Peyer's patch (tissue), 4 donors: ENCODE measurements at regions not wholly inside any gene's neighbourhood (a gene's known extent, or its start where the extent isn't known, plus 50 kb on each side); places are given as distances from the start of the nearest gene placed in this dataset.

Experiments
- POLR2A ChIP-seq, 2 donors: fragments of 450-650 bp; IDR thresholded peaks; one replicate each; pipeline ENCODE4 v1.5.1; 2017; ENCODE audit warnings: antibody characterized with exemption in 2 of 2, mild to moderate bottlenecking in 2 of 2, moderate library complexity in 2 of 2
- TF ChIP-seq, protein P1 (sequence below), 6 experiments: fragments of 450-650 bp in 4 of 6; fragments of 200-600 bp in 2 of 6; sonication (generic) in 1 of 6; IDR thresholded peaks; one replicate each; pipeline ENCODE4 v1.5.1; 2017 to 2019; ENCODE audit warnings: antibody characterized with exemption in 6 of 6, mild to moderate bottlenecking in 3 of 6, moderate library complexity in 1 of 6

- TF ChIP-seq, protein P1, sequence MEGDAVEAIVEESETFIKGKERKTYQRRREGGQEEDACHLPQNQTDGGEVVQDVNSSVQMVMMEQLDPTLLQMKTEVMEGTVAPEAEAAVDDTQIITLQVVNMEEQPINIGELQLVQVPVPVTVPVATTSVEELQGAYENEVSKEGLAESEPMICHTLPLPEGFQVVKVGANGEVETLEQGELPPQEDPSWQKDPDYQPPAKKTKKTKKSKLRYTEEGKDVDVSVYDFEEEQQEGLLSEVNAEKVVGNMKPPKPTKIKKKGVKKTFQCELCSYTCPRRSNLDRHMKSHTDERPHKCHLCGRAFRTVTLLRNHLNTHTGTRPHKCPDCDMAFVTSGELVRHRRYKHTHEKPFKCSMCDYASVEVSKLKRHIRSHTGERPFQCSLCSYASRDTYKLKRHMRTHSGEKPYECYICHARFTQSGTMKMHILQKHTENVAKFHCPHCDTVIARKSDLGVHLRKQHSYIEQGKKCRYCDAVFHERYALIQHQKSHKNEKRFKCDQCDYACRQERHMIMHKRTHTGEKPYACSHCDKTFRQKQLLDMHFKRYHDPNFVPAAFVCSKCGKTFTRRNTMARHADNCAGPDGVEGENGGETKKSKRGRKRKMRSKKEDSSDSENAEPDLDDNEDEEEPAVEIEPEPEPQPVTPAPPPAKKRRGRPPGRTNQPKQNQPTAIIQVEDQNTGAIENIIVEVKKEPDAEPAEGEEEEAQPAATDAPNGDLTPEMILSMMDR (IDR thresholded peaks at IDR 0.05) = no peak
- TF ChIP-seq POLR2A (IDR thresholded peaks at IDR 0.05) = no peak
These were observed 534.4 kb downstream of the ETV1 start for GRCh38 chr7:13454916-13455592.
